Osteocyte (in vitro differentiated cells): ENCODE measurements at regions not wholly inside any gene's neighbourhood (a gene's known extent, or its start where the extent isn't known, plus 50 kb on each side); places are given as distances from the start of the nearest gene placed in this dataset.

ENCODE experiments used
- DNase-seq: peaks from one replicate; pipeline ENCODE4 v3.0.0; 2021; ENCODE audit warnings: mixed read lengths; ENCODE audit not compliant: unreplicated experiment; ENCODE audit errors: extremely low spot score
- H3K27ac Mint-ChIP-seq: one replicate; pipeline ENCODE4 v1.8.0; 2021; ENCODE audit warnings: mild to moderate bottlenecking, mixed read lengths; ENCODE audit not compliant: unreplicated experiment
- H3K27me3 Mint-ChIP-seq: one replicate; pipeline ENCODE4 v1.8.0; 2021; ENCODE audit warnings: mixed read lengths; ENCODE audit not compliant: unreplicated experiment
- H3K36me3 Mint-ChIP-seq: one replicate; pipeline ENCODE4 v1.8.0; 2021; ENCODE audit warnings: mixed read lengths; ENCODE audit not compliant: unreplicated experiment
- H3K4me1 Mint-ChIP-seq: one replicate; pipeline ENCODE4 v1.8.0; 2021; ENCODE audit warnings: mixed read lengths; ENCODE audit not compliant: unreplicated experiment
- H3K4me3 Mint-ChIP-seq: one replicate; pipeline ENCODE4 v1.8.0; 2021; ENCODE audit warnings: mild to moderate bottlenecking, moderate library complexity, mixed read lengths; ENCODE audit not compliant: unreplicated experiment
- H3K9me3 Mint-ChIP-seq: one replicate; pipeline ENCODE4 v1.8.0; 2021; ENCODE audit warnings: mixed read lengths; ENCODE audit not compliant: unreplicated experiment
- TF ChIP-seq, protein P1 (sequence below): fragments of 200-600 bp; sonication (generic); IDR thresholded peaks from 2 replicates; pipeline ENCODE4 v1.5.0; 2021; ENCODE audit warnings: antibody characterized with exemption, mild to moderate bottlenecking, moderate library complexity

DNA sequence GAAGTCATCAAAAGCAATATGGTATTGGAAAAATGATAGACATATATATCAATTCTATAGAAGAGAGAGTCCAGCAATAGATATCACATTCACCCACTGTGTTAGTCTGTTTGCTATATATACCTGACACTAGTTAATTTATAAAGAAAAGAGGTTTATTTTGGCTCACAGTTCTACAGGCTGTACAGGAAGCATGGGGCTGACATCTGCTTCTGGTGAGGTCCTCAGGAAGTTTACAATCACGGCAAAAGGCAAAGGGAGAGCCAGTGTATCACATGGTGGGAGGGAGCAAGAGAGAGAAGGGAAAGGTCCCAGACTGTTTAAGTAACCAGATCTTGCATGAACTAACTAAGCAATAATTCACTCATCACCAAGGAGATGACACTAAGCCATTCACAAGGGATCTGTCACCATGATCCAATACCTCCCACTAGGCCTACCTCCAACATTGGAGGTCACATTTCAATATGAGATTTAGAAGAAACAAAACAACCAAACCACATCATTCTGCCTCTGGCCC lies 470.6 kb downstream of the METTL4 start:
- peaks cover 22% of the 10 kb centered on the region for H3K27me3 Mint-ChIP-seq
- no peaks in the 10 kb centered on the region for H3K9me3 Mint-ChIP-seq
- no peaks in the 10 kb centered on the region for H3K36me3 Mint-ChIP-seq
- TF ChIP-seq, protein P1, sequence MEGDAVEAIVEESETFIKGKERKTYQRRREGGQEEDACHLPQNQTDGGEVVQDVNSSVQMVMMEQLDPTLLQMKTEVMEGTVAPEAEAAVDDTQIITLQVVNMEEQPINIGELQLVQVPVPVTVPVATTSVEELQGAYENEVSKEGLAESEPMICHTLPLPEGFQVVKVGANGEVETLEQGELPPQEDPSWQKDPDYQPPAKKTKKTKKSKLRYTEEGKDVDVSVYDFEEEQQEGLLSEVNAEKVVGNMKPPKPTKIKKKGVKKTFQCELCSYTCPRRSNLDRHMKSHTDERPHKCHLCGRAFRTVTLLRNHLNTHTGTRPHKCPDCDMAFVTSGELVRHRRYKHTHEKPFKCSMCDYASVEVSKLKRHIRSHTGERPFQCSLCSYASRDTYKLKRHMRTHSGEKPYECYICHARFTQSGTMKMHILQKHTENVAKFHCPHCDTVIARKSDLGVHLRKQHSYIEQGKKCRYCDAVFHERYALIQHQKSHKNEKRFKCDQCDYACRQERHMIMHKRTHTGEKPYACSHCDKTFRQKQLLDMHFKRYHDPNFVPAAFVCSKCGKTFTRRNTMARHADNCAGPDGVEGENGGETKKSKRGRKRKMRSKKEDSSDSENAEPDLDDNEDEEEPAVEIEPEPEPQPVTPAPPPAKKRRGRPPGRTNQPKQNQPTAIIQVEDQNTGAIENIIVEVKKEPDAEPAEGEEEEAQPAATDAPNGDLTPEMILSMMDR = no peak
- H3K27ac Mint-ChIP-seq = no peak overlapping the region
- no peak overlapping the region for H3K4me3 Mint-ChIP-seq
- no peak for DNase-seq
- H3K4me1 Mint-ChIP-seq = peaks cover 2% of the 10 kb centered on the region

DNA sequence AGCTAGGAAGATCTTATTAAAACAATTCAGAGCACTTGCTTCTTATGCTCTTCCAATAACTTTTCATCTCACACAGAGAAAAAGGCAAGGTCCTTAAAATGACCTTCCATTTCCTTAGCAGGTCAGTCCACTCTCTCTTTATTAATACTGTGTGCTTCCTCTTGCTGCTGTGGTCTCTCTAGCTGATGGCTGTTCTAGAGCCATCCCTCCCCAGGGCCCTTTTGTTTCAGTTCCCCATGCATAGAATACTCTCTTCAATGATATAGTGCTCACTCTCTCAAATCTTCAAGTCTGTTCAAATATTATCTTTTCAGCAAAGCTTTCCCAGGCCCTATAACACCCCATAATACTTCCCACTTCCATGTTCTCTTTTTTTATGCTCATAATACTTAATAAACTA lies 469.3 kb downstream of the METTL4 start:
- H3K36me3 Mint-ChIP-seq = no peaks in the 10 kb centered on the region
- TF ChIP-seq, protein P1 = no peak
- H3K27me3 Mint-ChIP-seq = peaks cover 22% of the 10 kb centered on the region
- H3K4me3 Mint-ChIP-seq = no peak overlapping the region
- H3K4me1 Mint-ChIP-seq = peaks cover 2% of the 10 kb centered on the region
- no peaks in the 10 kb centered on the region for H3K9me3 Mint-ChIP-seq
- DNase-seq = no peak
- H3K27ac Mint-ChIP-seq = no peak overlapping the region

- H3K27ac Mint-ChIP-seq = no peak overlapping the region
- H3K9me3 Mint-ChIP-seq = no peaks in the 10 kb centered on the region
- no peaks in the 10 kb centered on the region for H3K36me3 Mint-ChIP-seq
- DNase-seq = no peak
- TF ChIP-seq, protein P1 = no peak
- peaks cover 2% of the 10 kb centered on the region for H3K4me1 Mint-ChIP-seq
- H3K4me3 Mint-ChIP-seq = no peak overlapping the region
- peaks cover 14% of the 10 kb centered on the region for H3K27me3 Mint-ChIP-seq
Measured at GRCh38 chr18:2103299-2103698, 468.0 kb downstream of the METTL4 start.

GRCh38 chr18:2104620-2105462 lies 466.5 kb downstream of the METTL4 start:
- H3K9me3 Mint-ChIP-seq = no peaks in the 10 kb centered on the region
- TF ChIP-seq, protein P1 = peak; percentile 86
- H3K27ac Mint-ChIP-seq = no peak overlapping the region
- H3K36me3 Mint-ChIP-seq = no peaks in the 10 kb centered on the region
- peaks cover 2% of the 10 kb centered on the region for H3K4me1 Mint-ChIP-seq
- H3K4me3 Mint-ChIP-seq = no peak overlapping the region
- peaks cover 5% of the 10 kb centered on the region for H3K27me3 Mint-ChIP-seq
- no peak for DNase-seq

DNA sequence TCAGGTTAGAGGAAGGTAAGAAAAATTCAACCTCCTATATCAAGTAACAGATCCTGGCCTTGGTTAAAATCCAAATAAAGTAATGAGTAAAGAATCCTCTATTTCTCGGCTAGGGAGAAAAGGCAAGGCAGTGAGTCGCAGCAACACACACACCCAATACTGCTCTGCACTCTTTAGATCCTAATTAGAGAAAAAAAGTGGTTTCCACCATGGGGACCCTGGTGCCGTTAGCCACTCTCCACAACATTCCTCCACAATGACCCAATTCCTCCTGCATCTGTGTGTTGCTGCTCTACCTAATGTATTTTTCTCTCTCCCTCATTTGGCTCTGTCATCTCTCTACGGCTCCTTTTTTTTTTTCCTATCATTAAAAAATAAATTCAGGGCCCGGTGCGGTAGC lies 462.7 kb downstream of the METTL4 start:
- no peak overlapping the region for H3K4me3 Mint-ChIP-seq
- TF ChIP-seq, protein P1 = no peak
- peaks cover 13% of the 10 kb centered on the region for H3K4me1 Mint-ChIP-seq
- peaks cover 3% of the 10 kb centered on the region for H3K27me3 Mint-ChIP-seq
- no peaks in the 10 kb centered on the region for H3K9me3 Mint-ChIP-seq
- H3K27ac Mint-ChIP-seq = no peak overlapping the region
- no peaks in the 10 kb centered on the region for H3K36me3 Mint-ChIP-seq
- no peak for DNase-seq
